ENCODE measurements at regions not wholly inside any gene's neighbourhood (a gene's known extent, or its start where the extent isn't known, plus 50 kb on each side); places are given as distances from the start of the nearest gene placed in this dataset.

DNA sequence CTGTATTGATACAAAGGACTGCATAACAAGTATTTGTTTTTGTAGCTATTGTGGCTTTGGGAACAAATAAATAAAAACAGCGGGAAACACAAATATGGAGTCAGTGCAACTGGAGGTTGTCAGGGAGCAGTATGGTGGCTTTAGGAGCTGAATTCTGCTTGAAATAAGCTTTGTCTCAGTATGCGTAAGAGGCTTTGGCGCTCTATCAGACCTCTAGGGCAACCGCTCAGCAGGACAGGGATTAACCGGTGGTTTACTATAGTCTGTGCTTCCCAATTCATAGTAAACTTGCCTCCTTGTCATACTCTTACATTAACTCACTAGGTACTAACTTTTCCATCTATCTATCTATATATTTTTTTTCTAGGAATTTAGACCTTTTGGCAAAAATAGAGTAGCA lies 104.6 kb downstream of the ZIC1 start:
- CTCF ChIA-PET, result no interaction called here
- no peak for FAIRE-seq
- TF ChIP-seq FOSB (CRISPR knock-in tag; IDR thresholded peaks at IDR 0.05) (no peak), HOXB13 (CRISPR knock-in tag; IDR thresholded peaks at IDR 0.05; ENCODE audit: low read depth) (no peak), NR3C1 (IDR thresholded peaks at IDR 0.05) (no peak), HES2 (IDR thresholded peaks at IDR 0.05) (no peak), CHD4 (IDR thresholded peaks at IDR 0.05; ENCODE audit: borderline replicate concordance) (no peak), HOXA7 (CRISPR knock-in tag; IDR thresholded peaks at IDR 0.05) (no peak), HOXB5 (CRISPR knock-in tag; IDR thresholded peaks at IDR 0.05) (no peak), TP53 (CRISPR knock-in tag; IDR thresholded peaks at IDR 0.05) (no peak), ZFP36 (IDR thresholded peaks at IDR 0.05; ENCODE audit: borderline replicate concordance, partially characterized antibody) (no peak), MAFK (IDR thresholded peaks at IDR 0.05; ENCODE audit: partially characterized antibody) (no peak), ZNF302 (CRISPR knock-in tag; IDR thresholded peaks at IDR 0.05) (no peak), BHLHE40 (IDR thresholded peaks at IDR 0.05; ENCODE audit: low read depth, low read length) (no peak), ZSCAN20 (CRISPR knock-in tag; IDR thresholded peaks at IDR 0.05) (no peak), NPAS2 (CRISPR knock-in tag; IDR thresholded peaks at IDR 0.05; ENCODE audit: borderline replicate concordance) (no peak), HDAC2 (IDR thresholded peaks at IDR 0.05) (no peak), TFCP2L1 (CRISPR knock-in tag; IDR thresholded peaks at IDR 0.05) (no peak)
- Histone ChIP-seq H3K9me3 (no peaks in the 10 kb centered on the region), H3K27ac (no peak overlapping the region), H3K4me3 (no peak overlapping the region), H3K4me2 (no peak overlapping the region), H3K4me1 (no peaks in the 10 kb centered on the region)
- no peak for ATAC-seq
- WGBS (ENCODE audit: missing lambda C conversion rate), result 83% methylated on average over 5 of the region's 5 CpGs
- DNase-seq (ENCODE audit: low read depth in 1 of 2, low spot score in 1 of 2), result no peak
- POLR2A ChIA-PET, result no interaction called here

GRCh38 chr3:147514366-147515160 lies 105.4 kb downstream of the ZIC1 start:
- 51% methylated on average over 8 of the region's 8 CpGs for WGBS (ENCODE audit: missing lambda C conversion rate)
- no peaks in the 10 kb centered on the region for H3K9me3 ChIP-seq
- TF ChIP-seq HEYL (CRISPR knock-in tag; IDR thresholded peaks at IDR 0.05) (no peak), CTCF (IDR thresholded peaks at IDR 0.05) (no peak), RARB (CRISPR knock-in tag; IDR thresholded peaks at IDR 0.05) (no peak), HMGXB4 (CRISPR knock-in tag; IDR thresholded peaks at IDR 0.05; ENCODE audit: borderline replicate concordance) (no peak), BHLHE40 (IDR thresholded peaks at IDR 0.05; ENCODE audit: low read depth, low read length) (no peak), NR3C1 (IDR thresholded peaks at IDR 0.05) (no peak)
- FAIRE-seq (no peak), ATAC-seq (no peak), DNase-seq (ENCODE audit: low read depth in 1 of 2, low spot score in 1 of 2) (no peak)
- no peak overlapping the region for H3K4me3 ChIP-seq
- H3K27ac ChIP-seq, result no peak overlapping the region
- POLR2A ChIA-PET, result no interaction called here
- CTCF ChIA-PET, result no interaction called here
- H3K4me1 ChIP-seq, result no peaks in the 10 kb centered on the region
- no peak overlapping the region for H3K4me2 ChIP-seq

GRCh38 chr3:147518465-147518864 lies 109.3 kb downstream of the ZIC1 start:
- Histone ChIP-seq H3K4me3 (no peak overlapping the region), H3K9me3 (no peaks in the 10 kb centered on the region), H3K4me2 (no peak overlapping the region), H3K4me1 (no peaks in the 10 kb centered on the region), H3K27ac (no peak overlapping the region)
- no peak for DNase-seq (ENCODE audit: low read depth in 1 of 2, low spot score in 1 of 2)
- ATAC-seq, result no peak
- ChIA-PET POLR2A (no interaction called here), CTCF (no interaction called here)
- no peak for FAIRE-seq
- 62% methylated on average over 6 of the region's 6 CpGs for WGBS (ENCODE audit: missing lambda C conversion rate)
- TF ChIP-seq HOXB5 (CRISPR knock-in tag; IDR thresholded peaks at IDR 0.05), result no peak
- no peak for TF ChIP-seq KDM5A (IDR thresholded peaks at IDR 0.05)
- TF ChIP-seq RNF2 (IDR thresholded peaks at IDR 0.05; ENCODE audit: borderline replicate concordance, low read depth), result no peak
- TF ChIP-seq MYC (IDR thresholded peaks at IDR 0.05; ENCODE audit: borderline replicate concordance, low read length), result no peak
- no peak for TF ChIP-seq HOXB13 (CRISPR knock-in tag; IDR thresholded peaks at IDR 0.05; ENCODE audit: low read depth)
- TF ChIP-seq SMC3 (IDR thresholded peaks at IDR 0.05), result no peak
- no peak for TF ChIP-seq KDM1A (IDR thresholded peaks at IDR 0.05; ENCODE audit: low read depth)
- TF ChIP-seq NPAS2 (CRISPR knock-in tag; IDR thresholded peaks at IDR 0.05; ENCODE audit: borderline replicate concordance), result no peak
- no peak for TF ChIP-seq TP53 (CRISPR knock-in tag; IDR thresholded peaks at IDR 0.05)
- no peak for TF ChIP-seq EHMT2 (IDR thresholded peaks at IDR 0.05; ENCODE audit: low read depth)
- no peak for TF ChIP-seq HOXA7 (CRISPR knock-in tag; IDR thresholded peaks at IDR 0.05)
- TF ChIP-seq HDAC2 (IDR thresholded peaks at IDR 0.05), result no peak
- no peak for TF ChIP-seq REST (IDR thresholded peaks at IDR 0.05)
